Loucy (cell line): ENCODE measurements at regions not wholly inside any gene's neighbourhood (a gene's known extent, or its start where the extent isn't known, plus 50 kb on each side); places are given as distances from the start of the nearest gene placed in this dataset.

ENCODE experiments used
- H2AFZ ChIP-seq: fragments of 200-600 bp; sonication (generic); 2 replicates; pipeline ENCODE4 v1.6.0; 2016; ENCODE audit warnings: antibody characterized with exemption, mild to moderate bottlenecking, low read length, moderate library complexity
- H3F3A ChIP-seq: fragments of 200-600 bp; 2 replicates; pipeline ENCODE4 v1.6.0; 2016; ENCODE audit warnings: antibody characterized with exemption, low read depth, mild to moderate bottlenecking
- H3K27me3 ChIP-seq: fragments of 200-600 bp; sonication (generic); 2 replicates; pipeline ENCODE4 v1.6.1; 2014; ENCODE audit warnings: low read length, mild to moderate bottlenecking; ENCODE audit not compliant: insufficient read depth, poor library complexity, severe bottlenecking
- H3K36me3 ChIP-seq: fragments of 200-600 bp; sonication (generic); 2 replicates; pipeline ENCODE4 v1.6.1; 2016; ENCODE audit warnings: low read length; ENCODE audit not compliant: insufficient read depth
- H3K4me1 ChIP-seq: fragments of 200-600 bp; sonication (generic); 2 replicates; pipeline ENCODE4 v1.5.1; 2014; ENCODE audit warnings: low read length, mild to moderate bottlenecking; ENCODE audit not compliant: insufficient read depth, poor library complexity, severe bottlenecking
- H3K4me2 ChIP-seq: fragments of 200-600 bp; sonication (generic); 2 replicates; pipeline ENCODE4 v1.6.0; 2014; ENCODE audit warnings: antibody characterized with exemption, low read length, low read depth, mild to moderate bottlenecking; ENCODE audit not compliant: poor library complexity, severe bottlenecking
- H3K4me3 ChIP-seq: fragments of 200-600 bp; sonication (generic); 2 replicates; pipeline ENCODE4 v1.5.1; 2014; ENCODE audit warnings: low read length, mild to moderate bottlenecking, mixed read lengths; ENCODE audit not compliant: poor library complexity, severe bottlenecking
- H3K79me2 ChIP-seq: fragments of 200-600 bp; sonication (generic); 2 replicates; pipeline ENCODE4 v1.6.1; 2014; ENCODE audit warnings: low read length; ENCODE audit not compliant: insufficient read depth
- H3K9ac ChIP-seq: fragments of 200-600 bp; sonication (generic); 2 replicates; pipeline ENCODE4 v1.6.0; 2014; ENCODE audit warnings: mild to moderate bottlenecking, low read depth, low read length, moderate library complexity; ENCODE audit not compliant: poor library complexity, severe bottlenecking
- H3K9me2 ChIP-seq: fragments of 200-600 bp; sonication (generic); replicated peaks from 2 replicates; pipeline ENCODE4 v1.6.1; 2016; ENCODE audit warnings: low read depth, low read length, mixed read lengths
- H3K9me3 ChIP-seq: fragments of 200-600 bp; sonication (generic); 2 replicates; pipeline ENCODE4 v1.6.1; 2014; ENCODE audit warnings: mild to moderate bottlenecking, antibody characterized with exemption, low read length, low read depth; ENCODE audit not compliant: insufficient read depth
- H4K20me1 ChIP-seq: fragments of 200-600 bp; sonication (generic); 2 replicates; pipeline ENCODE4 v1.6.0; 2014; ENCODE audit warnings: antibody characterized with exemption, low read length, mild to moderate bottlenecking; ENCODE audit not compliant: insufficient read depth, poor library complexity, severe bottlenecking
- CTCF ChIP-seq: fragments of 200-600 bp; sonication (generic); conservative IDR thresholded peaks from 2 replicates; pipeline ENCODE4 v1.5.1; 2014; ENCODE audit warnings: mild to moderate bottlenecking, antibody characterized with exemption, low read length
- EZH2phosphoT487 ChIP-seq: fragments of 200-600 bp; IDR thresholded peaks from 2 replicates; pipeline ENCODE4 v1.6.1; 2018; ENCODE audit warnings: antibody characterized with exemption, mild to moderate bottlenecking, moderate library complexity, borderline replicate concordance

GRCh38 chr18:76594966-76595365 lies 99.9 kb upstream of the ZNF516 start:
- H3K9me3 ChIP-seq: no peaks in the 10 kb centered on the region
- no peaks in the 10 kb centered on the region for H3K27me3 ChIP-seq
- H4K20me1 ChIP-seq: no peaks in the 10 kb centered on the region
- no peaks in the 10 kb centered on the region for H3K9me2 ChIP-seq
- no peak overlapping the region for H3K4me3 ChIP-seq
- no peaks in the 10 kb centered on the region for H3K36me3 ChIP-seq
- no peak overlapping the region for H2AFZ ChIP-seq
- H3K79me2 ChIP-seq: no peaks in the 10 kb centered on the region
- TF ChIP-seq CTCF (no peak), EZH2phosphoT487 (no peak)
- H3K9ac ChIP-seq: no peak overlapping the region
- H3K4me2 ChIP-seq: no peak overlapping the region
- H3K4me1 ChIP-seq: no peaks in the 10 kb centered on the region
- no peaks in the 10 kb centered on the region for H3F3A ChIP-seq

- Histone ChIP-seq H3K9me3 (no peaks in the 10 kb centered on the region), H3K4me1 (no peaks in the 10 kb centered on the region), H3K36me3 (no peaks in the 10 kb centered on the region), H4K20me1 (no peaks in the 10 kb centered on the region), H3K4me2 (no peak overlapping the region), H3K79me2 (no peaks in the 10 kb centered on the region), H3K9me2 (no peaks in the 10 kb centered on the region), H3K27me3 (no peaks in the 10 kb centered on the region), H3K9ac (no peak overlapping the region), H2AFZ (no peak overlapping the region), H3K4me3 (no peak overlapping the region), H3F3A (no peaks in the 10 kb centered on the region)
- TF ChIP-seq EZH2phosphoT487: no peak
- no peak for TF ChIP-seq CTCF
These were observed 98.8 kb upstream of the ZNF516 start for GRCh38 chr18:76593843-76594242.

GRCh38 chr18:76592981-76593381 lies 97.9 kb upstream of the ZNF516 start:
- H3K27me3 ChIP-seq: no peaks in the 10 kb centered on the region
- no peaks in the 10 kb centered on the region for H3K36me3 ChIP-seq
- no peaks in the 10 kb centered on the region for H4K20me1 ChIP-seq
- no peak overlapping the region for H3K4me2 ChIP-seq
- no peaks in the 10 kb centered on the region for H3K9me2 ChIP-seq
- H3K9me3 ChIP-seq: no peaks in the 10 kb centered on the region
- H3F3A ChIP-seq: no peaks in the 10 kb centered on the region
- TF ChIP-seq CTCF: no peak
- no peak for TF ChIP-seq EZH2phosphoT487
- no peaks in the 10 kb centered on the region for H3K79me2 ChIP-seq
- H3K4me1 ChIP-seq: no peaks in the 10 kb centered on the region
- no peak overlapping the region for H3K4me3 ChIP-seq
- H2AFZ ChIP-seq: no peak overlapping the region
- no peak overlapping the region for H3K9ac ChIP-seq
